Fibroblast of the aortic adventitia (primary cell): ENCODE measurements at regions not wholly inside any gene's neighbourhood (a gene's known extent, or its start where the extent isn't known, plus 50 kb on each side); places are given as distances from the start of the nearest gene placed in this dataset.
A peak's percentile ranks its signal among the peaks of the same experiment; 100 is the strongest.

Experiments
- DNase-seq: peaks from one replicate; pipeline ENCODE4 v3.0.0-alpha.2; 2010; ENCODE audit warnings: low read depth
- H3K4me3 ChIP-seq: 2 replicates; pipeline ENCODE4 v1.5.1; 2011; ENCODE audit warnings: low read depth, mild to moderate bottlenecking, control low read depth, low read length, moderate library complexity
- TF ChIP-seq, protein P1 (sequence below): IDR thresholded peaks from 2 replicates; pipeline ENCODE4 v1.5.1; 2011; ENCODE audit warnings: mild to moderate bottlenecking, low read length, control low read depth, inconsistent platforms; ENCODE audit not compliant: insufficient read depth

GRCh38 chr14:84253326-84253725, 1276.6 kb upstream of the FLRT2 start:
- H3K4me3 ChIP-seq = no peak overlapping the region
- DNase-seq = no peak

GRCh38 chr14:84254290-84254689, 1275.7 kb upstream of the FLRT2 start:
- TF ChIP-seq, protein P1, sequence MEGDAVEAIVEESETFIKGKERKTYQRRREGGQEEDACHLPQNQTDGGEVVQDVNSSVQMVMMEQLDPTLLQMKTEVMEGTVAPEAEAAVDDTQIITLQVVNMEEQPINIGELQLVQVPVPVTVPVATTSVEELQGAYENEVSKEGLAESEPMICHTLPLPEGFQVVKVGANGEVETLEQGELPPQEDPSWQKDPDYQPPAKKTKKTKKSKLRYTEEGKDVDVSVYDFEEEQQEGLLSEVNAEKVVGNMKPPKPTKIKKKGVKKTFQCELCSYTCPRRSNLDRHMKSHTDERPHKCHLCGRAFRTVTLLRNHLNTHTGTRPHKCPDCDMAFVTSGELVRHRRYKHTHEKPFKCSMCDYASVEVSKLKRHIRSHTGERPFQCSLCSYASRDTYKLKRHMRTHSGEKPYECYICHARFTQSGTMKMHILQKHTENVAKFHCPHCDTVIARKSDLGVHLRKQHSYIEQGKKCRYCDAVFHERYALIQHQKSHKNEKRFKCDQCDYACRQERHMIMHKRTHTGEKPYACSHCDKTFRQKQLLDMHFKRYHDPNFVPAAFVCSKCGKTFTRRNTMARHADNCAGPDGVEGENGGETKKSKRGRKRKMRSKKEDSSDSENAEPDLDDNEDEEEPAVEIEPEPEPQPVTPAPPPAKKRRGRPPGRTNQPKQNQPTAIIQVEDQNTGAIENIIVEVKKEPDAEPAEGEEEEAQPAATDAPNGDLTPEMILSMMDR = no peak
- peak; percentile 29 for DNase-seq
- no peak overlapping the region for H3K4me3 ChIP-seq

More at GRCh38 chr14:84253326-84253725, 1276.6 kb upstream of the FLRT2 start:
- TF ChIP-seq, protein P1 = no peak

DNA sequence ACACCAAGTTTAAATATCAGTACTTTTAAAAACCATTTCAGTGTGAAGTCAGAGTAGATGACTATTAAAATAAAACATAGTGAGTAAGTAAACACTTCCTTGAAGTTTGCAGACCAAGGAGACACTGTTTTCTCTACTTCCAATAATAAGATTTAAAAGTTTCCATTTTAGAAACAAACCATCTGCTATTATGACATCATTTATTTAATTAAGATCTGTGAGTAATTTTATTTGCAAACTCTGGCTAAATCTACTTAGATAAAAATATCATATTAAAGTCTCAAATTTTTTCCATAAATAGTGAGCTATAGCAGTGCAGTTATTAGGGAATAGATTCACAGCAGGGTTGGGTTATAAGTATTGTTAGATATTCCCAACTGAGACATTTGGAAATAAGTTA, 1267.0 kb upstream of the FLRT2 start:
- TF ChIP-seq, protein P1 = no peak
- DNase-seq = no peak
- no peak overlapping the region for H3K4me3 ChIP-seq

DNA sequence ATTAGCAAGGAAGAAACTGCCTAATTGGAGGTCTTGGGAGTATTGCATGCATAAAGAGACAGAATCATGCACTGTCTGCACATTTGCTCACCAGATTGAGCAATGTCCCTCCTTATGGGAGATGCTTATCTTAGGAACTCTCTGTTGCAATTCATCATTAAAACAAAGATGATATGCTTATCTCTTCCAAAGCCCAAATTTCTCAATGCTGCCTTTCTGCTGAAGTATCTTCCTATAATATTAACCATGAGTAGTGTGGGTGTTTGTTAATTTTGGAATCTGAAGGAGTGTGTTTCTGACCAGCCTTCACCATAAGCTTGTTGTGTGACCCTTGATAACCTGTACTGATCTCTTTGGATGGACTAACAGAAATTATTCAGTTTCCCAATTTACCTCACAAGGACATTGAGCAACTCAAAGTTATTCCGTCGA, 1257.6 kb upstream of the FLRT2 start:
- DNase-seq = peak; percentile 6
- TF ChIP-seq, protein P1 = no peak
- H3K4me3 ChIP-seq = no peak overlapping the region

DNA sequence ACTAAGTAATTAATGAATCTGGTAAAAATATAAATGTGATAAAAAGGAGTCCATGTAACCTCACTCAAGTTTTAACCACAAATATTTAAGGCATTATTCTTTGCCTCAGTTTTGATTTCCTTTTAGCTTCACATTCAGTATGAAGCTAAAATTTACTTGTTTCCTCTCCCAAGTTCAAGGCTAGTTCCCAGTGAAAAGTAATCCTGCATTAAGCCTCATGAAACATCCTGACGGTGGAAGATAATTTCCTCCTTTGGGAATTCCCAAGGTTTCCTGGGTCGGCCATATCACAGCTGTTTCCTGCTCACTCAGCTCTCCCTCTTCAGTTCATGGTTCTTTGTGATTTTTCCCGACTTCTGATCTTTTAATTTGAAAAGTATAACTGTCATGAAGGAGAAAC, 1256.8 kb upstream of the FLRT2 start:
- no peak for DNase-seq
- H3K4me3 ChIP-seq = no peak overlapping the region
- TF ChIP-seq, protein P1 = no peak

- H3K4me3 ChIP-seq = no peak overlapping the region
- TF ChIP-seq, protein P1 = no peak
- DNase-seq = no peak
Measured at GRCh38 chr14:84282618-84283017, 1247.3 kb upstream of the FLRT2 start.

DNA sequence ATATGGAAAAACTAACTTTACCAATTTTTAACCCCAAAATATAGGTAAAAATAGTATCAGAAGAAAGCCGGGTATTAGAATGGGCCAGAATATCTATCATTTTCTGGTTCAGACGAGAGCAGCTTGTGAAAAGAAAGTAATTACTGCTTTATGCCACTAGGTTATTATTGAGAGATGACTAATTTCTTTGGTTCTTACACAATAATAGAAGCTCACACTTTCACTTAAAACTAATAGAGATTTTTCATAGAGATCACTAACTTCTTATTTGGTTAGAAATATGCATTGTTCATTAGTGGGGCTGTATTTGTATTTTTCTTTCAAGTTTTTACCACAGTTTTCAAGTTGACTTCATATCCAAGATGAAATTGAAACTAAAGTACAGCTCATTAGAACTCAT, 1241.2 kb upstream of the FLRT2 start:
- TF ChIP-seq, protein P1 = no peak
- no peak overlapping the region for H3K4me3 ChIP-seq
- no peak for DNase-seq
